ENCODE measurements at regions not wholly inside any gene's neighbourhood (a gene's known extent, or its start where the extent isn't known, plus 50 kb on each side); places are given as distances from the start of the nearest gene placed in this dataset.

GRCh38 chrX:39582091-39582490 is 515.7 kb downstream of the BCOR start:
- DNase-seq (ENCODE audit: low read depth in 2 of 2): peak; percentile 1 to 2
- no peak for TF ChIP-seq CTCF (IDR thresholded peaks at IDR 0.05; ENCODE audit: low read depth, low read length)
- no peak overlapping the region for H3K4me3 ChIP-seq (replicated peaks in 1 of 2; ENCODE audit: low read depth in 2 of 2, low read length in 2 of 2)

- DNase-seq (ENCODE audit: low read depth in 2 of 2): no peak
- no peak overlapping the region for H3K4me3 ChIP-seq (replicated peaks in 1 of 2; ENCODE audit: low read depth in 2 of 2, low read length in 2 of 2)
- no peak for TF ChIP-seq CTCF (IDR thresholded peaks at IDR 0.05; ENCODE audit: low read depth, low read length)
Measured at GRCh38 chrX:39582976-39583375, 514.8 kb downstream of the BCOR start.

- no peak overlapping the region for H3K4me3 ChIP-seq (replicated peaks in 1 of 2; ENCODE audit: low read depth in 2 of 2, low read length in 2 of 2)
- no peak for TF ChIP-seq CTCF (IDR thresholded peaks at IDR 0.05; ENCODE audit: low read depth, low read length)
- no peak for DNase-seq (ENCODE audit: low read depth in 2 of 2)
Measured at GRCh38 chrX:39585808-39586207, 511.9 kb downstream of the BCOR start.

GRCh38 chrX:39586359-39586758 is 511.4 kb downstream of the BCOR start:
- no peak for TF ChIP-seq CTCF (IDR thresholded peaks at IDR 0.05; ENCODE audit: low read depth, low read length)
- DNase-seq (ENCODE audit: low read depth in 2 of 2): no peak
- no peak overlapping the region for H3K4me3 ChIP-seq (replicated peaks in 1 of 2; ENCODE audit: low read depth in 2 of 2, low read length in 2 of 2)

GRCh38 chrX:39591099-39591498 is 506.7 kb downstream of the BCOR start:
- DNase-seq (ENCODE audit: low read depth in 2 of 2): no peak
- no peak overlapping the region for H3K4me3 ChIP-seq (replicated peaks in 1 of 2; ENCODE audit: low read depth in 2 of 2, low read length in 2 of 2)
- no peak for TF ChIP-seq CTCF (IDR thresholded peaks at IDR 0.05; ENCODE audit: low read depth, low read length)

- H3K4me3 ChIP-seq (replicated peaks in 1 of 2; ENCODE audit: low read depth in 2 of 2, low read length in 2 of 2): no peak overlapping the region
- peak; percentile 5 to 16 for DNase-seq (ENCODE audit: low read depth in 2 of 2)
- TF ChIP-seq CTCF (IDR thresholded peaks at IDR 0.05; ENCODE audit: low read depth, low read length): no peak
Measured at GRCh38 chrX:39592776-39593175, 505.0 kb downstream of the BCOR start.

- DNase-seq (ENCODE audit: low read depth in 2 of 2): no peak
- TF ChIP-seq CTCF (IDR thresholded peaks at IDR 0.05; ENCODE audit: low read depth, low read length): no peak
- no peak overlapping the region for H3K4me3 ChIP-seq (replicated peaks in 1 of 2; ENCODE audit: low read depth in 2 of 2, low read length in 2 of 2)
Measured at GRCh38 chrX:39595977-39596376, 501.8 kb downstream of the BCOR start.

All from cardiac fibroblast (primary cell).